Neural cell (in vitro differentiated cells): ENCODE measurements at regions not wholly inside any gene's neighbourhood (a gene's known extent, or its start where the extent isn't known, plus 50 kb on each side); places are given as distances from the start of the nearest gene placed in this dataset.

Experiments
- H2AFZ ChIP-seq: fragments of 200-600, 300-800 bp; sonication (generic), shearing (Covaris generic); 2 replicates; pipeline ENCODE4 v1.6.0; 2014; ENCODE audit warnings: low read depth, mild to moderate bottlenecking, antibody characterized with exemption, low read length, moderate library complexity
- H3F3A ChIP-seq: fragments of 200-600 bp; shearing (Covaris generic); 2 replicates; pipeline ENCODE4 v1.6.1; 2016; ENCODE audit warnings: mild to moderate bottlenecking, moderate library complexity, mixed read lengths, antibody characterized with exemption, low read length; ENCODE audit not compliant: insufficient read depth, poor library complexity, severe bottlenecking
- H3K27ac ChIP-seq: fragments of 200-600, 300-800 bp; sonication (generic), shearing (Covaris generic); 2 replicates; pipeline ENCODE4 v1.5.1; 2014; ENCODE audit warnings: mild to moderate bottlenecking, low read length, moderate library complexity
- H3K27me3 ChIP-seq: fragments of 300-800, 200-600 bp; sonication (generic), shearing (Covaris generic); 2 replicates; pipeline ENCODE4 v1.6.0; 2014; ENCODE audit warnings: mild to moderate bottlenecking, low read depth, low read length, moderate library complexity; ENCODE audit not compliant: insufficient read depth
- H3K36me3 ChIP-seq: fragments of 300-800, 200-600 bp; sonication (generic), shearing (Covaris generic); 2 replicates; pipeline ENCODE4 v1.5.1; 2014; ENCODE audit warnings: mild to moderate bottlenecking, antibody characterized with exemption, low read length, moderate library complexity; ENCODE audit not compliant: insufficient read depth
- H3K4me2 ChIP-seq: fragments of 300-800, 200-600 bp; sonication (generic), shearing (Covaris generic); 2 replicates; pipeline ENCODE4 v1.6.0; 2014; ENCODE audit warnings: mild to moderate bottlenecking, low read length
- H3K4me3 ChIP-seq: fragments of 300-800, 200-600 bp; sonication (generic), shearing (Covaris generic); 2 replicates; pipeline ENCODE4 v1.5.1; 2014; ENCODE audit warnings: mild to moderate bottlenecking, low read length, moderate library complexity
- H3K79me2 ChIP-seq: fragments of 200-600 bp; shearing (Covaris generic); replicated peaks from 2 replicates; pipeline ENCODE4 v1.6.0; 2014; ENCODE audit warnings: mild to moderate bottlenecking, low read length, moderate library complexity; ENCODE audit not compliant: insufficient read depth
- H3K9ac ChIP-seq: fragments of 300-800, 200-600 bp; sonication (generic), shearing (Covaris generic); 2 replicates; pipeline ENCODE4 v1.6.1; 2016; ENCODE audit warnings: mild to moderate bottlenecking, low read length, mixed read lengths
- H3K9me2 ChIP-seq: fragments of 200-600 bp; shearing (Covaris generic); 2 replicates; pipeline ENCODE4 v1.6.1; 2016; ENCODE audit warnings: mild to moderate bottlenecking, low read length, mixed read lengths; ENCODE audit not compliant: insufficient read depth
- H3K9me3 ChIP-seq: fragments of 200-600, 300-800 bp; sonication (generic), shearing (Covaris generic); 2 replicates; pipeline ENCODE4 v1.6.1; 2016; ENCODE audit warnings: mild to moderate bottlenecking, mixed run types, low read length, moderate library complexity, mixed read lengths
- H4K20me1 ChIP-seq: fragments of 200-600 bp; shearing (Covaris generic); 2 replicates; pipeline ENCODE4 v1.6.1; 2016; ENCODE audit warnings: mild to moderate bottlenecking, mixed run types; ENCODE audit not compliant: insufficient read depth
- EP300 ChIP-seq: fragments of 450-650 bp; conservative IDR thresholded peaks from 2 replicates; pipeline ENCODE4 v1.6.1; 2014; ENCODE audit warnings: antibody characterized with exemption, mild to moderate bottlenecking, moderate library complexity; ENCODE audit not compliant: poor library complexity, severe bottlenecking
- EZH2 ChIP-seq: fragments of 200-600, 300-800 bp; shearing (Covaris generic), sonication (generic); IDR thresholded peaks from 2 replicates; pipeline ENCODE4 v1.6.1; 2014; ENCODE audit warnings: antibody characterized with exemption, low read length, borderline replicate concordance, mild to moderate bottlenecking; ENCODE audit not compliant: insufficient read depth, poor library complexity, severe bottlenecking
- MXI1 ChIP-seq: fragments of 450-650 bp; conservative IDR thresholded peaks from 2 replicates; pipeline ENCODE4 v1.6.1; 2014; ENCODE audit warnings: antibody characterized with exemption, mild to moderate bottlenecking; ENCODE audit not compliant: poor library complexity, severe bottlenecking
- POLR2AphosphoS5 ChIP-seq: IDR thresholded peaks from 2 replicates; pipeline ENCODE4 v1.6.1; 2012
- RAD21 ChIP-seq: fragments of 450-650 bp; conservative IDR thresholded peaks from 2 replicates; pipeline ENCODE4 v1.6.1; 2014; ENCODE audit warnings: antibody characterized with exemption, mild to moderate bottlenecking, moderate library complexity
- REST ChIP-seq: IDR thresholded peaks from 2 replicates; pipeline ENCODE4 v1.6.1; 2012; ENCODE audit warnings: borderline replicate concordance
- SMC3 ChIP-seq: fragments of 450-650 bp; conservative IDR thresholded peaks from 2 replicates; pipeline ENCODE4 v1.6.1; 2014; ENCODE audit warnings: antibody characterized with exemption, mild to moderate bottlenecking, moderate library complexity; ENCODE audit not compliant: poor library complexity
- TAF1 ChIP-seq: IDR thresholded peaks from 2 replicates; pipeline ENCODE4 v1.6.1; 2012; ENCODE audit warnings: low read depth
- TF ChIP-seq, protein P1 (sequence below): fragments of 450-650 bp; IDR thresholded peaks from 2 replicates; pipeline ENCODE4 v1.5.1; 2014; ENCODE audit warnings: antibody characterized with exemption, mild to moderate bottlenecking, moderate library complexity; ENCODE audit not compliant: poor library complexity, severe bottlenecking

- no peaks in the 10 kb centered on the region for H3F3A ChIP-seq
- no peak overlapping the region for H3K4me2 ChIP-seq
- H3K79me2 ChIP-seq: no peaks in the 10 kb centered on the region
- H4K20me1 ChIP-seq: no peaks in the 10 kb centered on the region
- no peaks in the 10 kb centered on the region for H3K9me2 ChIP-seq
- H3K36me3 ChIP-seq: no peaks in the 10 kb centered on the region
- H3K9ac ChIP-seq: no peak overlapping the region
- H3K27me3 ChIP-seq: no peaks in the 10 kb centered on the region
- no peaks in the 10 kb centered on the region for H3K9me3 ChIP-seq
- no peak overlapping the region for H3K4me3 ChIP-seq
- H2AFZ ChIP-seq: no peak overlapping the region
- TF ChIP-seq POLR2AphosphoS5 (no peak), REST (no peak), SMC3 (no peak), MXI1 (no peak), EZH2 (no peak), TAF1 (no peak), EP300 (no peak), RAD21 (no peak)
- TF ChIP-seq, protein P1, sequence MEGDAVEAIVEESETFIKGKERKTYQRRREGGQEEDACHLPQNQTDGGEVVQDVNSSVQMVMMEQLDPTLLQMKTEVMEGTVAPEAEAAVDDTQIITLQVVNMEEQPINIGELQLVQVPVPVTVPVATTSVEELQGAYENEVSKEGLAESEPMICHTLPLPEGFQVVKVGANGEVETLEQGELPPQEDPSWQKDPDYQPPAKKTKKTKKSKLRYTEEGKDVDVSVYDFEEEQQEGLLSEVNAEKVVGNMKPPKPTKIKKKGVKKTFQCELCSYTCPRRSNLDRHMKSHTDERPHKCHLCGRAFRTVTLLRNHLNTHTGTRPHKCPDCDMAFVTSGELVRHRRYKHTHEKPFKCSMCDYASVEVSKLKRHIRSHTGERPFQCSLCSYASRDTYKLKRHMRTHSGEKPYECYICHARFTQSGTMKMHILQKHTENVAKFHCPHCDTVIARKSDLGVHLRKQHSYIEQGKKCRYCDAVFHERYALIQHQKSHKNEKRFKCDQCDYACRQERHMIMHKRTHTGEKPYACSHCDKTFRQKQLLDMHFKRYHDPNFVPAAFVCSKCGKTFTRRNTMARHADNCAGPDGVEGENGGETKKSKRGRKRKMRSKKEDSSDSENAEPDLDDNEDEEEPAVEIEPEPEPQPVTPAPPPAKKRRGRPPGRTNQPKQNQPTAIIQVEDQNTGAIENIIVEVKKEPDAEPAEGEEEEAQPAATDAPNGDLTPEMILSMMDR: no peak
- H3K27ac ChIP-seq: no peak overlapping the region
These were observed 103.3 kb downstream of the DIRAS3 start for GRCh38 chr1:67947114-67947513.

DNA sequence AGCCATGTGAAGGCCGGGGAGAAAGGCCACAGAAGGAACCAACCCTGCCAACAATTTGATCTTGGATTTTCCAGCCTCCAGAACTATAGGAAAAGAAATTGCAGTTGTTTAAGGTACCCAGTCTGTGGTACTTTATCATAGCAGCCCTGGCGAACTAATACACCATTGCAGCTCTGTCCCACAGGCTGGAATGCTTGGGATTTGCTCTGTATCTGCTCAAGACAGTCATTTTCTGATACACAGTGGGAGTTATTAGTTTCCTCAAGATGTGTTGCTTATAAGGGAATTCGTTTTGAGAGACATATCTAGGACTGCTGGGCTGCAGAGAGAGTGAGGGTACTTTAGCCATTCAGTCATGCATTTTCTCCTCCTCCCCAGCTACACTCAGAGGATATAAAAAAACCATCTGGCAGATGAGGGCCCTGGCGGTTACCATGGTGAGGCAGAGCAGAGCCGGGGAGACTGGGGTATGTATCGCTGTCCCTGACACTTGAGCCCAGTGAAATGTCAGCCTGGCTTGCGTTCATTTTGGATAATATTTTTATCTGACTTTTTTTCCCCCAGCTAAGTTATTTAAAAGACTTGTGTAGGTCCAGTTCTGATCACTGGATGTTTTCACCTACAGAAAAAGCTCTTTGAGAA is 104.6 kb downstream of the DIRAS3 start:
- Histone ChIP-seq H3F3A (no peaks in the 10 kb centered on the region), H4K20me1 (no peaks in the 10 kb centered on the region), H3K4me3 (peak overlapping the region; percentile 25), H3K27ac (peak overlapping the region; percentile 44), H2AFZ (no peak overlapping the region), H3K36me3 (no peaks in the 10 kb centered on the region), H3K79me2 (no peaks in the 10 kb centered on the region), H3K9ac (peak overlapping the region; percentile 29), H3K27me3 (no peaks in the 10 kb centered on the region), H3K4me2 (peak overlapping the region; percentile 24), H3K9me2 (no peaks in the 10 kb centered on the region), H3K9me3 (no peaks in the 10 kb centered on the region)
- TF ChIP-seq REST (peak; percentile 57), RAD21 (peak; percentile 14), EZH2 (no peak), EP300 (no peak), POLR2AphosphoS5 (peak; percentile 39), MXI1 (no peak), TAF1 (peak; percentile 37), SMC3 (no peak)
- TF ChIP-seq, protein P1: no peak
